ENCODE measurements at regions not wholly inside any gene's neighbourhood (a gene's known extent, or its start where the extent isn't known, plus 50 kb on each side); places are given as distances from the start of the nearest gene placed in this dataset.
"Not testable (repeated sequence)": the region's sequence is repeated elsewhere in the genome, so short reads cannot be mapped to it uniquely, and the experiment has no call there.

DNA sequence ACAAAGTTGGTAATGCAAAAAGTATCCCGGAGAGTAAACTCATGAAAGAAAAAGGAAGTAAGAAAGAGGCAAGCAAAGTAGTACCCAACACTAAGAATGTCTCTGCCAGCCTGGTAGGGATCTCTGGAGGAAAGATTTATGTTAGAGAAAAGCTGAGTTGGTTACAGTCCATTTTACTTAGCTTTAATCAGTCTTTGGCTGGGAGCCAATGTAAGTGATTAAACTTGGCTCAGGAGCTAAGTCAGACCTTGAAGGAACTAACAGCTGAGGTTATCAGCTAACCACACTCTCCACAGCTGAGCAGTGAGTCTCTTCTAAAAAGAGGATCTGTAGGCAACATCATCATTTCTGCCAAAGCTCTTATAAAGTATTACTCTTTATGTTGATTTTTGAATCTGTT lies 148.0 kb downstream of the ANKRD7 start:
- Histone ChIP-seq H3K4me1 (ENCODE audit: control insufficient read depth in 5 of 5, insufficient read depth in 5 of 5, low read length in 5 of 5) (peaks cover 0 to 3% (median 0%) of the 10 kb centered on the region in 5 donors), H3K4me3 (ENCODE audit: low read depth in 1 of 5, low read length in 5 of 5) (no peak overlapping the region), H3K27me3 (ENCODE audit: control insufficient read depth in 5 of 5, insufficient read depth in 4 of 5, low read length in 5 of 5) (no peaks in the 10 kb centered on the region), H3K9ac (ENCODE audit: low read length in 5 of 5) (no peak overlapping the region), H3K9me3 (ENCODE audit: control insufficient read depth in 5 of 5, low read length in 5 of 5) (no peaks in the 10 kb centered on the region), H3K27ac (ENCODE audit: low read depth, low read length) (no peak overlapping the region), H3K36me3 (ENCODE audit: control insufficient read depth in 5 of 5, insufficient read depth in 5 of 5, low read length in 5 of 5) (no peaks in the 10 kb centered on the region)

DNA sequence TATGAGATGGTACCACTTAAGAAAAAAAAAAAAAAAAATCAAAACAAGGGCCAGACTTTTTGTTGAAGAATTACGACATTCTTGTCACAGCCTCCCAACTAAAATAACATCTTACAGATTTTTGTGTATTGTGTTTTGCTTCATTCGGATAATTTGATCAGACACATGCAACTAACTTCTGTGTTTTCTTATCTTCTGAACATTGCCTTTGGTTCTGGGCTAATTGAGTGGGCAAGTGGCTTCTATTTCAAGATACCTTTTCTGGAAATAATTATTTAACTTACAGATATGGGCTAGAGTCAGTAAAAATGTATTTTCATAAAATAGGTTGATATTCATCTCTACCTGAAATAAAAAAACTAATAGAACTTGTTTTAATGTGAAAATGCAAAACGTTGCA lies 165.1 kb downstream of the ANKRD7 start:
- Histone ChIP-seq H3K4me1 (ENCODE audit: control insufficient read depth in 5 of 5, insufficient read depth in 5 of 5, low read length in 5 of 5) (no peaks in the 10 kb centered on the region), H3K27me3 (ENCODE audit: control insufficient read depth in 5 of 5, insufficient read depth in 4 of 5, low read length in 5 of 5) (no peaks in the 10 kb centered on the region), H3K36me3 (ENCODE audit: control insufficient read depth in 5 of 5, insufficient read depth in 5 of 5, low read length in 5 of 5) (no peaks in the 10 kb centered on the region), H3K9ac (ENCODE audit: low read length in 5 of 5) (no peak overlapping the region), H3K27ac (ENCODE audit: low read depth, low read length) (no peak overlapping the region), H3K9me3 (ENCODE audit: control insufficient read depth in 5 of 5, low read length in 5 of 5) (no peaks in the 10 kb centered on the region), H3K4me3 (ENCODE audit: low read depth in 1 of 5, low read length in 5 of 5) (no peak overlapping the region)

DNA sequence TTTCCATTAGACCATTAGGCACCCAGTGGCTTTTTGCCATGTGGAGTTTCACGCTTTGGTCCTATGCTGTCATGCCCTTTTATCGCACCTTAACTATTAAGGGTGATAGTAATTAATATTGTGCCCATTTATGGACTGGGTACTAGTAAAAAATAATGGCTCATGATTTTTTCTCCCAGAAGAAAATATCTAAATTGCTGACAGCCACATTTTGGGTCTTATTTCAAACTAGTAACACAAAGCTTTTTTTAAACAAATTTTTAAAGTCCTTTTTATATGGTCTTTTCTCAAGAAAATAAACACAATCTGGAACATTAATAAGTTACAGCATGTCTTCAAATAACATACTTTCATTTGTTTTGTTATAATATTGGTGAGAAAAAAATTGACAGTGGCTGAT lies 179.7 kb downstream of the ANKRD7 start:
- Histone ChIP-seq H3K27ac (ENCODE audit: low read depth, low read length) (no peak overlapping the region), H3K27me3 (ENCODE audit: control insufficient read depth in 5 of 5, insufficient read depth in 4 of 5, low read length in 5 of 5) (no peaks in the 10 kb centered on the region), H3K9ac (ENCODE audit: low read length in 5 of 5) (no peak overlapping the region), H3K4me1 (ENCODE audit: control insufficient read depth in 5 of 5, insufficient read depth in 5 of 5, low read length in 5 of 5) (no peaks in the 10 kb centered on the region), H3K4me3 (ENCODE audit: low read depth in 1 of 5, low read length in 5 of 5) (no peak overlapping the region), H3K36me3 (ENCODE audit: control insufficient read depth in 5 of 5, insufficient read depth in 5 of 5, low read length in 5 of 5) (no peaks in the 10 kb centered on the region), H3K9me3 (ENCODE audit: control insufficient read depth in 5 of 5, low read length in 5 of 5) (no peaks in the 10 kb centered on the region)

DNA sequence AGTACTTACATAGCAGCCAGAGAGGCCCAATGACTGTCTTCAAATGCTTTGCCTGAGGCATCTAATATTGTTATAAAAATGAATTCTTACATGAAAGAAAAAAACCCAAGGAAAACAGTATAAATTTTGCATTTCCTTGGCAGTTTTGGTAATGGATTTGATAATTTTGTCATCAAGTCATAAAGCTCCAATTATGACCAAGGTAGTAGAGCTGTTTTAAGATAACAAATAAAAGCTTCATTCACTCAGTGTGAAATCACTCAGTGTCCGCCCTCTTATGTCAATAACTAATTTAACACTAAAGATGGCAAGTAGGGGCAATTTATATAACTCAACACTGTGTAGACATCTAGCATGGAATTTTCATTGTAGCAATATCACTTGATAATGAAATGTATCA lies 193.9 kb downstream of the ANKRD7 start:
- H3K9ac ChIP-seq (ENCODE audit: low read length in 5 of 5): no peak overlapping the region

DNA sequence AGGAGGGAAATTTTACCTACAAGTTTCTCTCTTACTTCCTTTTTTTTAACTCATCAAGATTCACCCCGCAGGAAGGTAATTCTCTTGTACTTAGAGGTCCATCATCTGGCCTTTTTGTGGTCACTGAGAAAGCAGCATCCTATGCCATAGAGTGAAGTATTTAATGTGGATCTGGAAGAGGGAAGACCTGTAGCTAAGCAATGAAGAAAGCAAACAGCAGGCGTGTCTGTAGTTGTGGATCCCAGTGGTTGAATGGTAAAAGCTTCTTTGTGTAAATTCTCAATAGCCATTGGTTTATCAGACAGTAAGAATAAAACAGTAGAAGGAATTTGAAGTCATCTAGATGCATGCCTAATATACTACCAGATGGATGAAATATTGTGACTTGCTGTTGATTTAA lies 196.4 kb downstream of the ANKRD7 start:
- Histone ChIP-seq H3K4me1 (ENCODE audit: control insufficient read depth in 5 of 5, insufficient read depth in 5 of 5, low read length in 5 of 5) (no peaks in the 10 kb centered on the region), H3K27me3 (ENCODE audit: control insufficient read depth in 5 of 5, insufficient read depth in 4 of 5, low read length in 5 of 5) (no peaks in the 10 kb centered on the region), H3K4me3 (ENCODE audit: low read depth in 1 of 5, low read length in 5 of 5) (no peak overlapping the region), H3K36me3 (ENCODE audit: control insufficient read depth in 5 of 5, insufficient read depth in 5 of 5, low read length in 5 of 5) (no peaks in the 10 kb centered on the region), H3K27ac (ENCODE audit: low read depth, low read length) (no peak overlapping the region), H3K9me3 (ENCODE audit: control insufficient read depth in 5 of 5, low read length in 5 of 5) (no peaks in the 10 kb centered on the region), H3K9ac (ENCODE audit: low read length in 5 of 5) (no peak overlapping the region)

More for the DNA sequence above, 193.9 kb downstream of the ANKRD7 start:
- H3K4me1 ChIP-seq (ENCODE audit: control insufficient read depth in 5 of 5, insufficient read depth in 5 of 5, low read length in 5 of 5): no peaks in the 10 kb centered on the region
- no peaks in the 10 kb centered on the region for H3K9me3 ChIP-seq (ENCODE audit: control insufficient read depth in 5 of 5, low read length in 5 of 5)
- H3K4me3 ChIP-seq (ENCODE audit: low read depth in 1 of 5, low read length in 5 of 5): no peak overlapping the region
- H3K36me3 ChIP-seq (ENCODE audit: control insufficient read depth in 5 of 5, insufficient read depth in 5 of 5, low read length in 5 of 5): no peaks in the 10 kb centered on the region
- H3K27me3 ChIP-seq (ENCODE audit: control insufficient read depth in 5 of 5, insufficient read depth in 4 of 5, low read length in 5 of 5): no peaks in the 10 kb centered on the region
- no peak overlapping the region for H3K27ac ChIP-seq (ENCODE audit: low read depth, low read length)

DNA sequence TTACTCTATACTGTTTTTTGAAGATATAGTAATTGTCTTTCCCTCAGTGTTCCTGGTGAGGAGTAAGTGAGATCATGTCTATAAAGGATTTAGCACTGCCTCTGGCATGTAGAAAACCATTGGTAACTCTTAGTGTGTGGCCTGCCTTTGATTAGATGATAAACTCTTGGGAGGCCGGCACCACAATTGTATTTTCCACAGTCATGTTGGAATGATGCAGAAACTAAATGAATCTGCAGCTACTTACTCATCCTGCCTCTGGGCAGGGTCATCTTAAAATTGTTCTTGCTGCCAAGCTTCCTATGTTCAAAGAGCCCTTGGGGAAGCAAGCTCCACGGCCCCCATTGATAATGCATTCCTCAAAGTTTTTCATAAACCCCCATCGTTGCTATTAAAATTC lies 204.6 kb downstream of the ANKRD7 start:
- Histone ChIP-seq H3K4me1 (ENCODE audit: control insufficient read depth in 5 of 5, insufficient read depth in 5 of 5, low read length in 5 of 5) (no peaks in the 10 kb centered on the region), H3K9ac (ENCODE audit: low read length in 5 of 5) (no peak overlapping the region), H3K27ac (ENCODE audit: low read depth, low read length) (no peak overlapping the region), H3K36me3 (ENCODE audit: control insufficient read depth in 5 of 5, insufficient read depth in 5 of 5, low read length in 5 of 5) (no peaks in the 10 kb centered on the region), H3K27me3 (ENCODE audit: control insufficient read depth in 5 of 5, insufficient read depth in 4 of 5, low read length in 5 of 5) (no peaks in the 10 kb centered on the region), H3K9me3 (ENCODE audit: control insufficient read depth in 5 of 5, low read length in 5 of 5) (peaks cover 0 to 7% (median 4%) of the 10 kb centered on the region in 5 donors), H3K4me3 (ENCODE audit: low read depth in 1 of 5, low read length in 5 of 5) (no peak overlapping the region)

DNA sequence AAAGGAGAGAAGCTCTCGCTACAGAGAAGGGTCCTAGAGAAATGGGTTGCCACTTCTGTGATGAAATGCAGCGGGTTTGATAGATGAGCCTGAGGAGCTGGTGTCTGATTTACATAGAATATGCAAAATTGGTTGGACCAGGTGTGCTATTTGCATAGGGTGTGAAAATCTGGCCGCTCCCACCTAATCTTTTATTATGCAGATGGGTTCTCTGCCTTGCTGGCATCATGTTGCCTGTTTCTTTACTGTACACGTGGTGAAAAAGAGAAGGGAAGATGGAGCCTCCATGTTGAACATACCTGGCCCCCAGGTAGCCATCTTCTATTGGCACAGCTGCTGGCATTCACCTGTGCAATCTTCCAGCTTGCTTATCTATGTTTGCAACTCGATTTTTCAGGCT lies 212.2 kb downstream of the ANKRD7 start:
- Histone ChIP-seq H3K4me3 (ENCODE audit: low read depth in 1 of 5, low read length in 5 of 5) (no peak overlapping the region), H3K36me3 (ENCODE audit: control insufficient read depth in 5 of 5, insufficient read depth in 5 of 5, low read length in 5 of 5) (no peaks in the 10 kb centered on the region), H3K27ac (ENCODE audit: low read depth, low read length) (no peak overlapping the region), H3K9ac (ENCODE audit: low read length in 5 of 5) (no peak overlapping the region), H3K4me1 (ENCODE audit: control insufficient read depth in 5 of 5, insufficient read depth in 5 of 5, low read length in 5 of 5) (no peaks in the 10 kb centered on the region), H3K27me3 (ENCODE audit: control insufficient read depth in 5 of 5, insufficient read depth in 4 of 5, low read length in 5 of 5) (no peaks in the 10 kb centered on the region), H3K9me3 (ENCODE audit: control insufficient read depth in 5 of 5, low read length in 5 of 5) (peaks cover 0 to 8% (median 4%) of the 10 kb centered on the region in 5 donors)

DNA sequence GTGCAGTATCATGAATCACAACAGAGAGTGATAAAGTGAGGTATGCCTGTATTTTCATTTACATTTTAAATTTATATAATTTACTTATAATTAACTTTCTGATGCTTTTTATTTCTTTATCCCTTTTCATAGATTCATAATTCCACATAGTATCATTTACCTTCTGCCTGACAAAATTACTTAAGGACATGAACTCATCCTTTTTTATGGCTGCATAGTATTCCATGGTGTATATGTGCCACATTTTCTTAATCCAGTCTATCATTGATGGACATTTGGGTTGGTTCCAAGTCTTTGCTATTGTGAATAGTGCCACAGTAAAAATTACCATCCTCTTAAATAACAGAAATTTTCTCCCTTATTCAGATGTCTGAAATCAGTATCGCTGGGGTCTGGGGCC lies 224.5 kb downstream of the ANKRD7 start:
- not testable (repeated sequence) for H3K36me3 ChIP-seq (ENCODE audit: control insufficient read depth in 5 of 5, insufficient read depth in 5 of 5, low read length in 5 of 5); H3K9ac ChIP-seq (ENCODE audit: low read length in 5 of 5); H3K27ac ChIP-seq (ENCODE audit: low read depth, low read length); H3K4me1 ChIP-seq (ENCODE audit: control insufficient read depth in 5 of 5, insufficient read depth in 5 of 5, low read length in 5 of 5); H3K4me3 ChIP-seq (ENCODE audit: low read depth in 1 of 5, low read length in 5 of 5); H3K27me3 ChIP-seq (ENCODE audit: control insufficient read depth in 5 of 5, insufficient read depth in 4 of 5, low read length in 5 of 5); H3K9me3 ChIP-seq (ENCODE audit: control insufficient read depth in 5 of 5, low read length in 5 of 5)

DNA sequence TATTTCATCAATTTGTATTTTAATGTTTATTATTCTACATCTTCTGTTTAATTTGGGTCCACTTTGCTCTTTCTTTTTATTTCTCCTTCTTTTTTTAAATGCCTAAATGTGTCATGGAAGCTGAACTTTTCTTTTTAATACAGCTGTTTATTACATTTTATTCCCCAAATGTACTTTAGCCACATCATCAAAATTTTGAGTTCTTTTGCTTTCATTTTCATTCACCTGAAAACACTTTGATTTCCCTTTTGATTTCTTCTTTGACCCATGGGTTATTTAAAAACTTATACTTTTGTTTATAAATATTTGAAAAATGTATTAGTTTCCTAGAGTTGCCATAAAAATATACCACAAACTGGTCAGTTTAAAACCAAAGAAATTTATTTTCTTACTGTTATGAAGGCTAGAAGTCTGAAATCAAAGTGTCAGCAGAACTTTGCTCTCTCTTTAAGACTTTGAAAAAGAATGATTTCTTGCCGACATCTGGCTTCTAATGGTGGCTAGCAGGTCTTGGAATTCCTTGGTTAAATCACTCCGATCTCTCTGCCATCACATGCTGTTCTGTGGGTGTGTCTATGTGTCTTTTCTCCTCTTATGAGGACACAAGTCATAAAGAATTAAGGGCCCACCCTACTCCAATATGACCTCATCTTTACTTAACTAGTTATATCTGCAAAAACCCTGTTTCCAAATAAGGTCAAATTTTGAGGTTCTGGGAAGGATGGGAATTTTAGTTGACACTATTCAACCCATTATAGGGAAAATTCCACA lies 225.5 kb downstream of the ANKRD7 start:
- no peaks in the 10 kb centered on the region for H3K4me1 ChIP-seq (ENCODE audit: control insufficient read depth in 5 of 5, insufficient read depth in 5 of 5, low read length in 5 of 5)
- no peaks in the 10 kb centered on the region for H3K27me3 ChIP-seq (ENCODE audit: control insufficient read depth in 5 of 5, insufficient read depth in 4 of 5, low read length in 5 of 5)
- no peak overlapping the region for H3K9ac ChIP-seq (ENCODE audit: low read length in 5 of 5)
- H3K36me3 ChIP-seq (ENCODE audit: control insufficient read depth in 5 of 5, insufficient read depth in 5 of 5, low read length in 5 of 5): no peaks in the 10 kb centered on the region
- no peak overlapping the region for H3K4me3 ChIP-seq (ENCODE audit: low read depth in 1 of 5, low read length in 5 of 5)
- H3K27ac ChIP-seq (ENCODE audit: low read depth, low read length): no peak overlapping the region
- no peaks in the 10 kb centered on the region for H3K9me3 ChIP-seq (ENCODE audit: control insufficient read depth in 5 of 5, low read length in 5 of 5)

DNA sequence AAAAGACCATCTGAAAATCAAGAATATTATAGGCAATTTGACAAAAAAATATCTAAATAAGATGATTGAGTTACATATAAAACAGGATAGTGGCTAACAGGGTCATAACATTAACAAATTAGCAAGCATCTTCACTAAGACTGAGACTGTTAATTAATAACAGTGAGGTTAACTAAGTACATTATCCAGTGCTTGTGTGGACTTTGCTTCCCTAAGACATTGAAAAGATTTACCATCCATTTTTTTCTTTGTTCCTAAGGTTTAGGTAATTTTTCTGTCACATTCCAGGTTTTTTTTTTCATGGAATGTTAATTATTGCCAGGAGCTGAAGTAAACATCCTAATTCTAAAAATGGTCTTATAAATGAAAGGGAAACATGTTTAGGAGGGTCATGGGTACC lies 227.6 kb downstream of the ANKRD7 start:
- Histone ChIP-seq H3K9me3 (ENCODE audit: control insufficient read depth in 5 of 5, low read length in 5 of 5) (no peaks in the 10 kb centered on the region), H3K4me1 (ENCODE audit: control insufficient read depth in 5 of 5, insufficient read depth in 5 of 5, low read length in 5 of 5) (no peaks in the 10 kb centered on the region), H3K4me3 (ENCODE audit: low read depth in 1 of 5, low read length in 5 of 5) (no peak overlapping the region), H3K36me3 (ENCODE audit: control insufficient read depth in 5 of 5, insufficient read depth in 5 of 5, low read length in 5 of 5) (no peaks in the 10 kb centered on the region), H3K9ac (ENCODE audit: low read length in 5 of 5) (no peak overlapping the region), H3K27ac (ENCODE audit: low read depth, low read length) (no peak overlapping the region), H3K27me3 (ENCODE audit: control insufficient read depth in 5 of 5, insufficient read depth in 4 of 5, low read length in 5 of 5) (no peaks in the 10 kb centered on the region)

All from subcutaneous abdominal adipose tissue (tissue), 5 donors.